Motor neuron (in vitro differentiated cells): ENCODE measurements at regions not wholly inside any gene's neighbourhood (a gene's known extent, or its start where the extent isn't known, plus 50 kb on each side); places are given as distances from the start of the nearest gene placed in this dataset.
"Not testable (repeated sequence)": the region's sequence is repeated elsewhere in the genome, so short reads cannot be mapped to it uniquely, and the experiment has no call there.

Experiments
- ATAC-seq, 8 experiments: fragments of 200-7000 bp; cut with Tn5 transposase; replicated peaks in 6 of 8; 2 replicates each; pipeline ENCODE4 v1.8.0; 2021; ENCODE audit warnings: mild to moderate bottlenecking in 8 of 8, moderate library complexity in 8 of 8
- H3K27ac ChIP-seq, 2 donors: fragments of 250-450 bp; sonication (Bioruptor Pico); 2 replicates each; pipeline ENCODE4 v1.9.0; 2021; ENCODE audit warnings: antibody characterized with exemption in 2 of 2, mild to moderate bottlenecking in 2 of 2, moderate library complexity in 1 of 2
- H3K4me1 ChIP-seq, 2 donors: fragments of 250-450 bp; sonication (Bioruptor Pico); replicated peaks in 1 of 2; 2 replicates each; pipeline ENCODE4 v1.6.1; 2021; ENCODE audit warnings: antibody characterized with exemption in 2 of 2, mild to moderate bottlenecking in 2 of 2, moderate library complexity in 1 of 2
- H3K4me3 ChIP-seq, 5 donors: fragments of 250-450 bp; sonication (Bioruptor Pico); 2 replicates each; pipeline ENCODE4 v1.9.0; 2021; ENCODE audit warnings: antibody characterized with exemption in 5 of 5, mild to moderate bottlenecking in 5 of 5, moderate library complexity in 4 of 5
- WGBS, 10 experiments: fragments of 450-650 bp; shearing (Covaris generic); methylation state at CpG; one replicate each; pipeline ENCODE4 v1.0.0; 2022; 5-methylcytosine and 5-hydroxymethylcytosine counted together
- in situ Hi-C, 9 experiments: fragments of 400-800 bp; cut with MboI; loops; one replicate each; pipeline ENCODE4 v1.15.0; 2021; ENCODE audit warnings: low sequenced_read_pairs in 9 of 9, low pct_unique_long_range_greater_than_20kb in 2 of 9; ENCODE audit not compliant: unreplicated experiment in 9 of 9

DNA sequence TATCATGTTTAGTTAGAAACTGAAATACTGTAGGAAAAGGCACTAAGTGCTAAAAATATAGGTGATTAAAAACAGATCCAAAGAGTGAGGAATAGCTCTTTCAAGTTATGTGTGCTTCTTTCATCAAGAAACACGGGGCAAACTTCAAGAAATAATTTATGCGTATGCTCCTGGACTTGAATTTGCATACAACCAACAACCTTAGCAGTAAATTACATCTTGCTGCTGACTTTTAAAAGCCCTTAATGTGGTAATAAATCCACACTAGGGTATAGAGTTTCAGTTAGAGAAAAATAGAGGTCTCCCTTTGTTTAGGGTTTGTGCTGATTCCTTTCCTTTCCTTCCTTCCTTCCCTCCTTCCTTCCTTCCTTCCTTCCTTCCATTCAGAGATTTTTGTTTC, 94.5 kb upstream of the GC start:
- Histone ChIP-seq H3K27ac (no peak overlapping the region), H3K4me3 (no peak overlapping the region), H3K4me1 (peaks cover 0 to 6% of the 10 kb centered on the region in 2 donors)
- in situ Hi-C loops = no loop called here
- 20 to 71% (median 56%) methylated on average over 2 of the region's 2 CpGs; no CpG with 5 or more reads in 1 of the 10 experiments for WGBS, 10 experiments
- ATAC-seq = peak in 3 of 8 experiments; percentile 46 to 51 (median 50)

DNA sequence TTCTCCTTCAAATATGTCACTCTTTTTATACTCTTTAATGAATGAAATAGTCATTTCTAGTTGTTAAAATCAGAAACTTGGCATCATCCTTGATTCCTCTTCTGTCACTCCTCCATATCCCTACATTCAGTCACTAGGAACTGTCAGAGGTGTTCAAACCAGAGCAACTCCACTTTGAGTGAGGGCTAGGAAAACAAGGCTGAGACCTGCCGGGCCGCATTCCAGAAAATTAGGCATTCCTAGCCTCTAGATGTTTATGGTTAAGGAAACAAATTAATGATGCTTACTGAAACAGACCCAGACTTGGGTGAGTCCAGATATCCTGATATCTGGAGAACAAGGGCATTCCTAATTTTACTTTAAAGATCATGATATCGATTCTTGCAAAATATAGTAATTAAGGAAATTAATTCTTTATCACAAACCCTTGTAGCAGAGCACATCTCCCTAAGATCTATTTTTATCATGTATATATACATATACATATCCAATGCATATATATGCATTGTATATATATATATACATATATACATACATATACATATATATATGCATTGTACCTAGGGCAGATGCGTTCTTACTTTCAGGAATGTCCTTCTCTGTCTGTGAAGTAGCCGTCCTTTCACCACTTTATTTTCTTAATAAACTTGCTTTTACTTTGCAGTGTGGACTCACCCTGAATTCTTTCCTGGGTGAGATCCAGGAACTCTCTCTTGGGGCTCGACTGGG, 98.4 kb upstream of the GC start:
- peak in 1 of 8 experiments; percentile 91 for ATAC-seq
- WGBS, 10 experiments = 9 to 94% (median 35%) methylated on average over 1 to 6 of the region's 6 CpGs; no CpG with 5 or more reads in 2 of the 10 experiments
- Histone ChIP-seq H3K27ac (no peak overlapping the region), H3K4me3 (no peak overlapping the region), H3K4me1 (peaks cover 0 to 6% of the 10 kb centered on the region in 2 donors)
- in situ Hi-C loops = no loop called here

DNA sequence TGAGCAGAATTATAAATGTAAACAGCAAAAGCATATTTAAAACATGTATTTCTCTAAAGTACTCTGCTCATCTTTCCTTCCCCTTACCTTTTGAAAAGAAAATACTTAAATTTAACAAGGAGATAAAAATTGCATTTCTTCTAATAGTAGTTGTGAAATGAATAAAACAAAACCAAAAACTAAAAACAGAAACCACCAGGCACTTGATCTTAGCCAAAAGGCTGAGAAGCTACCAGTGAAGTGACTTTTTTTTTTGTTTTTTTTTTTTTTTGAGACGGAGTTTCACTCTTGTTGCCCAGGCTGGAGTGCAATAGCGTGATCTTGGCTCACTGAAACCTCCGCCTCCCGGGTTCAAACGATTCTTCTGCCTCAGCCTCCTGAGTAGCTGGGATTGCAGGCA, 116.5 kb upstream of the GC start:
- H3K27ac ChIP-seq, in situ Hi-C loops, ATAC-seq, H3K4me3 ChIP-seq, H3K4me1 ChIP-seq: not testable (repeated sequence)
- 37 to 100% (median 90%) methylated on average over 1 to 5 of the region's 5 CpGs; no CpG with 5 or more reads in 6 of the 10 experiments for WGBS, 10 experiments

DNA sequence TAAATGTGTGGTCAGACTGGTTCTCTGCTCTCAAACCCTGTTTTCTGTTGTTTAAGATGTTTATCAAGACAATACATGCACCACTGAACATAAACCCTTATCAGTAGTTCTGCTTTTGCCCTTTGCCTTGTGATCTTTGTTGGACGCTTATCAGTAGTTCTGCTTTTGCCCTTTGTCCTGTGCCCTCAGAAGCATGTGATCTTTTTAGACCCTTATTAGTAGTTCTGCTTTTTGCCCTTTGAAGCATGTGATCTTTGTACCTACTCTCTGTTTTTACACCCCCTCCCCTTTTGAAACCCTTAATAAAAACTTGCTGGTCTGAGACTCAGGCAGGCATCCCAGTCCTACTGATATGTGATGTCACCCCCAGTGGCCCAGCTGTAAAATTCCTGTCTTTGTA, 121.7 kb upstream of the GC start:
- ATAC-seq, H3K4me1 ChIP-seq, H3K27ac ChIP-seq, in situ Hi-C loops, H3K4me3 ChIP-seq: not testable (repeated sequence)
- WGBS, 10 experiments = 17 to 100% (median 100%) methylated on average over 1 of the region's 1 CpG; no CpG with 5 or more reads in 5 of the 10 experiments

DNA sequence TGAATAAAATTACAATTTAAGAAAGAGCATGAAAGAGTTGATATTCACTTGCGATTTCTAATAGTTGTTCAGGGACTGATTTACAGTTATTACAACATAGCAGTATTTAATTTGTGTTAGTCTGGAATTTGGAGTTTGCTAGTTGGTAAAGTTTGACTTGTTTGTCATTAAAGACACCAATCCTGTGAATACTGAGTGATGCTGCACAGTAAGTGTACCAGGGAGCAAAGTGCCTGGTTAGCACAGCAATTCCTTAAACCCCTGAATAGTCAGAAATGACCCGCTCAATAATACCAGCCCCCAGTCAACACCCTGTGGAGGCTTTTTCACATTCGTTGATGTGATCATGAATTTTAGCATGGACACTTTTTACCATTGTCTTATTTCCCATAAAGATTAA, 122.2 kb upstream of the GC start:
- no peak for ATAC-seq
- Histone ChIP-seq H3K4me1 (no peaks in the 10 kb centered on the region), H3K27ac (no peak overlapping the region), H3K4me3 (no peak overlapping the region)
- in situ Hi-C loops = no loop called here
- 0 to 100% (median 69%) methylated on average over 1 to 3 of the region's 3 CpGs; no CpG with 5 or more reads in 1 of the 10 experiments for WGBS, 10 experiments

DNA sequence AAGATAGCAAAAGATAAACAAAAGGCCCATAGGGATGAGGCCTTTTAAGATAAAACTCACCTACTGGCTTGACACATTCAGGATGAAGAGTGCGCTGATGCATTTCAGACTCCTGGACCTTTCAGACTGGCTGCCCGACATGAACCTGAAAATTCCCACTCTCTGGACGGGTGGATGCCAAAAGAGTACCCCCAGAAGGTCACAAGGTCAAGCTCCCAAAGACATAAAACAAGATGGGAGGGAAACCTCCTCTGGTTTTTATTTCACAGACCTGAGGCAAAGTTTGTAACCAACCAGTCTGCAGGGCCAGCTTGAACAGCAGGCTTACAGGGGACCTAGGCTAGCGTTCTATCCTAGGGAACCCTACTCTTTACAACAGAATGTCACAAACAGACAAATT, 123.2 kb upstream of the GC start:
- H3K27ac ChIP-seq = no peak overlapping the region
- ATAC-seq = no peak
- no peak overlapping the region for H3K4me3 ChIP-seq
- no peaks in the 10 kb centered on the region for H3K4me1 ChIP-seq
- 0 to 100% (median 80%) methylated on average over 1 to 4 of the region's 4 CpGs; no CpG with 5 or more reads in 3 of the 10 experiments for WGBS, 10 experiments
- in situ Hi-C loops = no loop called here

DNA sequence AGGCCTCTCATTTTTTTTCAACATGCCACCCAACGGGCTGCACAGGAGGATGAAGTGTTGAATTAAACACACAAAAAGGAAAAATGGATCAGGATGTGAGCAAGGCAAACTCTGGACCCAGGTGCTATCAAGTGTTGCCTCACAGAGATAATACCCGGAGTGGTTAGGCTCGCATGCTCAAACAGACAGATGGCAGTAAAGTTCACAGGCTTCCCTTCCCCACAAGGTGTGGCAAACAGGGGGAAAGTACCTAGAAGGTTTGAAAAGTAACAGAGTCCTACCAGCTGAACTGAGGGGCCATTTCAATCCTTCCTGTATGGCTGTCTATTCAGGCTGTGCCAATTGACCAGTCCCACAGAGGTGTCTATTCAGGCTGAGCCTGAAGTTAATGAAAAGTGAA, 123.9 kb upstream of the GC start:
- in situ Hi-C loops = no loop called here
- ATAC-seq = no peak
- WGBS, 10 experiments = 0 to 96% (median 79%) methylated on average over 1 to 3 of the region's 3 CpGs; no CpG with 5 or more reads in 3 of the 10 experiments

DNA sequence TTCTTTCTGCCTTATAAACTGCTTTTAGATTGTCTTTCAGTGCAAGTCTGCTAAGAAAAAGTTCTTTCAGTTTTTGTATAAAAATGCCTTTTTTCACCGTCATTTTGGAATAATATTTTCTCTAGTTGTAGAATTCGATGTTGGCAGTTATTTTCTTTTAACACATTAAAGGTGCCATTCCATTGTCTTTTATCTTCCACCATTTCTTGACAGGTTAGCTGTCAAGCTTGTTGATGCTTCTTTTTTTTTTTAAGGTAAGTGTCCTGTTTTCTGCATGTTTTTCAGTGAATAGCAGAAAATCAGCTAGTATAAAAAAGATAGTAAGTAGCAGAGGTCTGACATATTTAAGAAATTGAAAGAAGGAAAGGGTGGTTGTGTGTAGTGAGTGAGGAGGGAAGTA, 118.5 kb upstream of the NPFFR2 start:
- in situ Hi-C loops = no loop called here
- 0 to 100% (median 76%) methylated on average over 1 to 2 of the region's 2 CpGs for WGBS, 10 experiments
- H3K4me3 ChIP-seq = no peak overlapping the region
- H3K4me1 ChIP-seq = no peaks in the 10 kb centered on the region
- H3K27ac ChIP-seq = no peak overlapping the region
- ATAC-seq = no peak

More for the DNA sequence above, 123.9 kb upstream of the GC start:
- no peaks in the 10 kb centered on the region for H3K4me1 ChIP-seq
- no peak overlapping the region for H3K4me3 ChIP-seq
- no peak overlapping the region for H3K27ac ChIP-seq

DNA sequence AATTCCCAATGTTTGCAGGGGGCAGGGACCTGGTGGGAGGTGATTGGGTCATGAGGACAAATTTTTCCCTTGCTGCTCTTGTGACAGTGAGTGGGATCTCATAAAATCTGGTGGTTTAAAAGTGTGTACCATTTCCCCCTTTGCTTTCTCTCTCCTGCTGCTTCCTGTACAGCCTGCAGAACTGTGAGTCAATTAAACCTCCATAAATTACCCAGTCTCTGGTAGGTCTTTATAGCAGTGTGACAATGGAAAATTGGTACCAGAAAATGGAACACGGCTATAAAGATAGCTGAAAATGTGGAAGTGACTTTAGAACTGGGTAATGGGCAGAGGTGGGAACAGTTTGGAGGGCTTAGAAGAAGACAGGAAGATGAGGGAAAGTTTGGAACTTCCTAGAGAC, 108.7 kb upstream of the NPFFR2 start:
- H3K4me3 ChIP-seq = no peak overlapping the region
- H3K27ac ChIP-seq = no peak overlapping the region
- no peaks in the 10 kb centered on the region for H3K4me1 ChIP-seq
- in situ Hi-C loops = no loop called here
- peak in 3 of 8 experiments; percentile 34 to 56 (median 48) for ATAC-seq
- 33 to 100% (median 91%) methylated on average over 1 of the region's 1 CpG; no CpG with 5 or more reads in 5 of the 10 experiments for WGBS, 10 experiments

DNA sequence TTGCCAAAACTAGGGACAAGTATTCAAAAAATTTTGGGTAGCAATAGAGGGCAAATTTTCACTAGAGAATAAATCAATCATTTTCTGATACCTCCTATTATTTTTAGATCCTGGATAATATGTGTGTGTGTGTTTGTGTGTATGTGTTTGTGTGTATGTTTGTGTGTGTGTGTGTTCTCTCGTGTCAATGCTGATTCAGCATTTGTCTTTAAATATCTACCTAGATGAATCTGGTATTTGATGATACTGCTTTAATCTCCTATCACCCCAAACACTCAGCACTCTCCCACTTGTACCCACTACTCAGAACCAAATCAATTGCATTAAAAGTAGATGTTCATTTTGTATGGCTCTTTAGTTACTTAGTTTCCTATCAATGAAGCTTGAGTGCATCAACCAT, 101.3 kb upstream of the NPFFR2 start:
- no peak overlapping the region for H3K4me3 ChIP-seq
- 0 to 80% (median 0%) methylated on average over 1 of the region's 1 CpG; no CpG with 5 or more reads in 7 of the 10 experiments for WGBS, 10 experiments
- no peak overlapping the region for H3K27ac ChIP-seq
- H3K4me1 ChIP-seq = no peaks in the 10 kb centered on the region
- no peak for ATAC-seq
- in situ Hi-C loops = loop anchor here in 1 of 9 experiments (25.0 kb wide), 1 partner anchor 193 kb away; no protein-coding TSS in a partner anchor

DNA sequence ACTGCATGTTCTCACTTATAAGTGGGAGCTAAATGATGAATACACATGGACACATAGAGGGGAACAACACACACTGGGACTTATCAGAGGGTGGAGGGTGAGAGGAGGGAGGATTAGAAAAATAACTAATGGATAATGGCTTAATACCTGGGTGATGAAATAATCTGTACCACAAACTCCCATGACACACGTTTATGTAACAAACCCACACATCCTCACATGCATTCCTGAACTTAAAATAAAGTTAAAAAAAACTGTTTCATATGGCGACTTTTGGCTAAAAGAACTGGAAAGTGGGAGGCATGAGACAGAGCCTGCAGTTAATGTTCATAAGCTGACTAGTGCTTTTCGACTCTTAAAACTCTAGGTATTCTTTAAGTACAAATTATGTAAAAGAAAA, 98.9 kb upstream of the NPFFR2 start:
- H3K27ac ChIP-seq = no peak overlapping the region

DNA sequence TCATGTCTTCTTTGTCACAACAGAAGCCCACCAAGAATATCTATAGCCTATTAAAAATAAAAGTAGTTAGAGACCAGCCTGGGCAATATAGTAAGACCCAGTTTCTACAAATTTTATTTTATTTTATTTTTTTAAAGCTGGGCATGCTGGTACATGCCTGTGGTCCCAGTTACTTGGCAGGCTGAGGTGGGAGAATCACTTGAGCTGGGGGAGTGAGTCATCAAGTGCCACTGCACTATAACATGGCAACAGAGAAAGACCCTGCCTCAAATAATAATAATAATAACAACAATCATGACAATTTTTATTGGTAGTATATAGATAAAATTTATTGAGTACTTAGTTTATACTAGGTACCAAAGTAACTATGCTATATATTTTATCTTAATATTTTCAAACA, 93.0 kb upstream of the NPFFR2 start:
- peak in 1 of 8 experiments; percentile 36 for ATAC-seq
- no peaks in the 10 kb centered on the region for H3K4me1 ChIP-seq
- H3K27ac ChIP-seq = no peak overlapping the region
- H3K4me3 ChIP-seq = no peak overlapping the region
- in situ Hi-C loops = loop anchor here in 1 of 9 experiments (25.0 kb wide), 1 partner anchor 201 kb away; no protein-coding TSS in a partner anchor

More for the DNA sequence above, 98.9 kb upstream of the NPFFR2 start:
- no peak for ATAC-seq
- in situ Hi-C loops = loop anchor here in 1 of 9 experiments (25.0 kb wide), 1 partner anchor 196 kb away; no protein-coding TSS in a partner anchor
- no peak overlapping the region for H3K4me3 ChIP-seq
- no peaks in the 10 kb centered on the region for H3K4me1 ChIP-seq
- WGBS, 10 experiments = 10 to 100% (median 82%) methylated on average over 1 to 3 of the region's 3 CpGs

DNA sequence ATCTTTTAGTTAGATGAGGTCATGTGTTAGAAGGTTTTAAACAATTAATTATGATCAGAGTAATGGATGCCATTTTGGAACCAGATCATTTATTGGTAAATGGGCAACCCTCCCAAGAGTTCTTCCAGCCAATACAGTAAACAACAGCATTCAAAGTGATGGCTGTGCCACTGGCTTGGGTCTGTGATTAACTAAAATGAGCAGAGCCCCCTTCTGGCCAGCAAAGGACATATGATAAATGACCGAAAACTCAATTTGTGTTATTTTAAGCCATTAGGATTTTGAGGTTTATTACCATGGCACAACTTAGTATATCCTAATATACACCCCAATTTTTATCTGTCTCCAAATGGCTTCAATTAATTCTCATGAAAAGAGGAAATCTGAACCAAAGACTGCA, 90.8 kb upstream of the NPFFR2 start:
- in situ Hi-C loops = loop anchor here in 1 of 9 experiments (25.0 kb wide), 1 partner anchor 204 kb away; no protein-coding TSS in a partner anchor
- ATAC-seq = peak in 3 of 8 experiments; percentile 21 to 42 (median 31)
- Histone ChIP-seq H3K27ac (no peak overlapping the region), H3K4me1 (no peaks in the 10 kb centered on the region), H3K4me3 (no peak overlapping the region)
- WGBS, 10 experiments = 0 to 100% (median 83%) methylated on average over 1 of the region's 1 CpG; no CpG with 5 or more reads in 3 of the 10 experiments
